C4-2B (cell line): ENCODE measurements at regions not wholly inside any gene's neighbourhood (a gene's known extent, or its start where the extent isn't known, plus 50 kb on each side); places are given as distances from the start of the nearest gene placed in this dataset.

Experiments used
- ZFX ChIP-seq: fragments of 450-650 bp; IDR thresholded peaks from 2 replicates; pipeline ENCODE4 v1.6.1; 2017
- TF ChIP-seq, protein P1 (sequence below): fragments of 450-650 bp; conservative IDR thresholded peaks from 2 replicates; pipeline ENCODE4 v1.5.1; 2017; ENCODE audit warnings: mild to moderate bottlenecking

DNA sequence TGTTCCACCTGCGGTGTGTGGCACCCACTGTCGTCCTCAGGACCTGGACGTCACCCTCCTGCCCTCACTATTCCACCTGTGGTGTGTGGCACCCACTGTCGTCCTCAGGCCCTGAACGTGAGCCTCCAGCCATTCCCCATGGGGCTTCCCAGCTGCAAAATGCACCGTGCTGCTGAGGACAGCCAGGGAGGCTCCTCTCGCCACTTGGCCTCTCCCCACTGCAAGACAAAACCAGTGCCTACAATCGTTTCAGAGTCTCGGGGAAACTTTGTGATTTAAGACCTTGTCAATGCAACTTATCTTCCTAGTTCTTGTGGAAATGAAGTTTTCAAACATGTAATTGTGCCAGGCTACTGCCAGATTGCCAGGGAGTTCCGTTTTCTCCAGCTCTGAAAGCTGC lies 319.3 kb upstream of the SALL3 start:
- TF ChIP-seq, protein P1, sequence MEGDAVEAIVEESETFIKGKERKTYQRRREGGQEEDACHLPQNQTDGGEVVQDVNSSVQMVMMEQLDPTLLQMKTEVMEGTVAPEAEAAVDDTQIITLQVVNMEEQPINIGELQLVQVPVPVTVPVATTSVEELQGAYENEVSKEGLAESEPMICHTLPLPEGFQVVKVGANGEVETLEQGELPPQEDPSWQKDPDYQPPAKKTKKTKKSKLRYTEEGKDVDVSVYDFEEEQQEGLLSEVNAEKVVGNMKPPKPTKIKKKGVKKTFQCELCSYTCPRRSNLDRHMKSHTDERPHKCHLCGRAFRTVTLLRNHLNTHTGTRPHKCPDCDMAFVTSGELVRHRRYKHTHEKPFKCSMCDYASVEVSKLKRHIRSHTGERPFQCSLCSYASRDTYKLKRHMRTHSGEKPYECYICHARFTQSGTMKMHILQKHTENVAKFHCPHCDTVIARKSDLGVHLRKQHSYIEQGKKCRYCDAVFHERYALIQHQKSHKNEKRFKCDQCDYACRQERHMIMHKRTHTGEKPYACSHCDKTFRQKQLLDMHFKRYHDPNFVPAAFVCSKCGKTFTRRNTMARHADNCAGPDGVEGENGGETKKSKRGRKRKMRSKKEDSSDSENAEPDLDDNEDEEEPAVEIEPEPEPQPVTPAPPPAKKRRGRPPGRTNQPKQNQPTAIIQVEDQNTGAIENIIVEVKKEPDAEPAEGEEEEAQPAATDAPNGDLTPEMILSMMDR = no peak
- no peak for TF ChIP-seq ZFX
